ENCODE measurements at regions not wholly inside any gene's neighbourhood (a gene's known extent, or its start where the extent isn't known, plus 50 kb on each side); places are given as distances from the start of the nearest gene placed in this dataset.

GRCh38 chr5:61933787-61934626 is 372.0 kb upstream of the KIF2A start:
- H3K4me3 ChIP-seq (ENCODE audit: low read depth, low read length) = no peak overlapping the region
- TF ChIP-seq, protein P1, sequence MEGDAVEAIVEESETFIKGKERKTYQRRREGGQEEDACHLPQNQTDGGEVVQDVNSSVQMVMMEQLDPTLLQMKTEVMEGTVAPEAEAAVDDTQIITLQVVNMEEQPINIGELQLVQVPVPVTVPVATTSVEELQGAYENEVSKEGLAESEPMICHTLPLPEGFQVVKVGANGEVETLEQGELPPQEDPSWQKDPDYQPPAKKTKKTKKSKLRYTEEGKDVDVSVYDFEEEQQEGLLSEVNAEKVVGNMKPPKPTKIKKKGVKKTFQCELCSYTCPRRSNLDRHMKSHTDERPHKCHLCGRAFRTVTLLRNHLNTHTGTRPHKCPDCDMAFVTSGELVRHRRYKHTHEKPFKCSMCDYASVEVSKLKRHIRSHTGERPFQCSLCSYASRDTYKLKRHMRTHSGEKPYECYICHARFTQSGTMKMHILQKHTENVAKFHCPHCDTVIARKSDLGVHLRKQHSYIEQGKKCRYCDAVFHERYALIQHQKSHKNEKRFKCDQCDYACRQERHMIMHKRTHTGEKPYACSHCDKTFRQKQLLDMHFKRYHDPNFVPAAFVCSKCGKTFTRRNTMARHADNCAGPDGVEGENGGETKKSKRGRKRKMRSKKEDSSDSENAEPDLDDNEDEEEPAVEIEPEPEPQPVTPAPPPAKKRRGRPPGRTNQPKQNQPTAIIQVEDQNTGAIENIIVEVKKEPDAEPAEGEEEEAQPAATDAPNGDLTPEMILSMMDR (IDR thresholded peaks at IDR 0.05; ENCODE audit: control insufficient read depth, extremely low read depth, insufficient read depth) = peak; percentile 93
- peak; percentile 83 for DNase-seq (ENCODE audit: low read depth)

GRCh38 chr5:61941637-61942036 is 364.4 kb upstream of the KIF2A start:
- TF ChIP-seq, protein P1 (IDR thresholded peaks at IDR 0.05; ENCODE audit: control insufficient read depth, extremely low read depth, insufficient read depth) = 0 out of 2 replicates have a peak, but pooled peaks have one; percentile 13
- DNase-seq (ENCODE audit: low read depth) = no peak
- no peak overlapping the region for H3K4me3 ChIP-seq (ENCODE audit: low read depth, low read length)

DNA sequence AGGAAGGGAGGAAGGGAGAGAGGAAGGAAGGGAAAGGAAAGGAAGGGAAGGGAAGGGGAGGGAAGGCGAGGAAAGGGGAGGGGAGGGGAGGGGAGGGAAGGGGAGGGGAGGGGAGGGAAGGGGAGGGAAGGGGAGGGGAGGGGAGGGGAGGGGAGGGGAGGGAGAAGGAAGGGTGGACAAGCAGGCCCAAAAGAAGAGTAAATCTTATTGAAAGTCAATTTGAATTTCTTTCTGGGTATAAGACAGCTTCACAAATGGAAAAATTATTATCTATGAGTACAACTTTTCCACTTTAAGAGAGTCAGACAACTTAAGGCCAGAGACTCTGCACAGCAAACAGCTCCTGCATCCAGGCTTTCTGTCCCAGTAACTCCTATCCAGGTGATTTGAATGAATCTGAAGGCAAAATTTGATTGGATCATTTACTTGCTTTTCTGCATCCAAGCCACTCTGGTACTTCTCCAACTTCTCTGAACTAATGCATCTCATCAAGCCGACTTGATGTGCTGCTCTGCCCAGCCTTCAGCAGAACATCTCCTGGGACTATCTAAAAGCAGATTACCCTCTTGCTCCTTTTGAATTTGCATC is 363.4 kb upstream of the KIF2A start:
- no peak overlapping the region for H3K4me3 ChIP-seq (ENCODE audit: low read depth, low read length)
- TF ChIP-seq, protein P1 (IDR thresholded peaks at IDR 0.05; ENCODE audit: control insufficient read depth, extremely low read depth, insufficient read depth) = no peak
- no peak for DNase-seq (ENCODE audit: low read depth)

GRCh38 chr5:61943713-61944112 is 362.3 kb upstream of the KIF2A start:
- DNase-seq (ENCODE audit: low read depth) = no peak
- TF ChIP-seq, protein P1 (IDR thresholded peaks at IDR 0.05; ENCODE audit: control insufficient read depth, extremely low read depth, insufficient read depth) = no peak
- H3K4me3 ChIP-seq (ENCODE audit: low read depth, low read length) = no peak overlapping the region

DNA sequence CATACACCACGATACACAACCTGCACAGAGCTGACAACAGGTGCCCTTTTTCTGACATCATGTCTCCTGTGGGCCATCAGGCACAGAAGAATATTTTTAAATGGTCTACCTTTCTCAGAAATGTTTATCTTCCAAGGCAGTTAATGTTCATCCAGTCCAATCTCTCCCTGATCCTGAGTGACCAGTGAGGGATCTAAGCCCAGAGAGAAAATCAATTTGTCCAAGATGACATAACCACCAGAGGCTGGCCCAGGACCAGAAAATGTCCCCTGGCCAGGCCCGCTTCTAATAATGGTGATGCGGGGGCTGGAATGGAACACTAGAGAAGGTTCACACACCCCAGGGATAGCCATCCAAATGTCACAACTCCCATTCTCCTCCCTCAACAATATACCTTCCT is 357.9 kb upstream of the KIF2A start:
- DNase-seq (ENCODE audit: low read depth) = no peak
- TF ChIP-seq, protein P1 (IDR thresholded peaks at IDR 0.05; ENCODE audit: control insufficient read depth, extremely low read depth, insufficient read depth) = no peak
- H3K4me3 ChIP-seq (ENCODE audit: low read depth, low read length) = no peak overlapping the region

- no peak overlapping the region for H3K4me3 ChIP-seq (ENCODE audit: low read depth, low read length)
- no peak for DNase-seq (ENCODE audit: low read depth)
- TF ChIP-seq, protein P1 (IDR thresholded peaks at IDR 0.05; ENCODE audit: control insufficient read depth, extremely low read depth, insufficient read depth) = no peak
Measured at GRCh38 chr5:61949054-61949678, 356.8 kb upstream of the KIF2A start.

Data from LNCaP clone FGC (cell line).